K562 (cell line): ENCODE measurements at regions not wholly inside any gene's neighbourhood (a gene's known extent, or its start where the extent isn't known, plus 50 kb on each side); places are given as distances from the start of the nearest gene placed in this dataset.
A peak's percentile ranks its signal among the peaks of the same experiment; 100 is the strongest.

Experiments used
- ATAC-seq: fragments of 200-7000 bp; cut with Tn5 transposase; 3 replicates; pipeline ENCODE4 v1.9.1; 2020; ENCODE audit warnings: moderate library complexity
- BruUV-seq: library from RNA; stranded (reverse); fragments of 400-500 nt; replicated peaks from 2 replicates; lab custom pipeline; 2021; lab: Mats Ljungman, UMichigan
- CTCF ChIA-PET: fragments of 300-600 bp; formaldehyde crosslinking; extraction: SDS; loops from one replicate; lab custom pipeline; 2021; ENCODE audit warnings: low intra/inter-chr PET ratio; lab: Yijun Ruan, JAX
- POLR2A ChIA-PET: fragments of 300-600, 350-650 bp; sonication (Branson Sonifier 250); formaldehyde crosslinking; extraction: SDS; loops from one replicate; lab custom pipeline; 2021; ENCODE audit warnings: antibody characterized with exemption, inconsistent platforms; lab: Yijun Ruan, JAX
- DNase-seq, 4 experiments: peaks; one replicate each; pipeline versions ENCODE4 v3.0.0 to v3.0.0-alpha.2; 2011 to 2018; ENCODE audit warnings: low spot score in 3 of 4, mixed read lengths in 3 of 4; ENCODE audit errors: extremely low read depth in 1 of 4
- FAIRE-seq: peaks from 2 replicates; lab custom pipeline; 2011; peaks lifted over from hg19 to GRCh38; lab: Jason Lieb, UNC
- H2AFZ ChIP-seq: 2 replicates; pipeline ENCODE4 v1.6.0; 2011; ENCODE audit warnings: low read depth, low read length, control low read depth, inconsistent platforms
- H3K27ac ChIP-seq: fragments of 200-600 bp; 3 replicates; pipeline ENCODE4 v1.8.0; 2011; ENCODE audit warnings: low read depth, mild to moderate bottlenecking, control low read depth, inconsistent platforms, low read length, moderate library complexity, mixed read lengths; ENCODE audit errors: extremely low read depth
- H3K27me3 ChIP-seq, 2 experiments: fragments of 300-600 bp in 1 of 2; 2 replicates in 1 of 2; 3 replicates in 1 of 2; pipeline versions ENCODE4 v1.6.0 to v1.8.0; 2011; ENCODE audit warnings: inconsistent platforms in 2 of 2, low read length in 2 of 2, mild to moderate bottlenecking in 1 of 2, mixed read lengths in 1 of 2, moderate library complexity in 1 of 2; ENCODE audit not compliant: control insufficient read depth in 2 of 2, insufficient read depth in 2 of 2
- H3K36me3 ChIP-seq: fragments of 300-600 bp; 3 replicates; pipeline ENCODE4 v1.8.0; 2011; ENCODE audit warnings: mild to moderate bottlenecking, low read length, inconsistent platforms; ENCODE audit not compliant: control insufficient read depth, insufficient read depth
- H3K4me1 ChIP-seq, 2 experiments: fragments of 200-600 bp in 1 of 2; replicated peaks in 1 of 2; 2 replicates in 1 of 2; 3 replicates in 1 of 2; pipeline versions ENCODE4 v1.5.1 to v1.8.0; 2011; ENCODE audit warnings: inconsistent platforms in 2 of 2, low read length in 2 of 2, mild to moderate bottlenecking in 1 of 2, mixed read lengths in 1 of 2, moderate library complexity in 1 of 2; ENCODE audit not compliant: control insufficient read depth in 2 of 2, insufficient read depth in 2 of 2
- H3K4me2 ChIP-seq: 2 replicates; pipeline ENCODE4 v1.6.1; 2011; ENCODE audit warnings: low read length, control low read depth, inconsistent platforms, mixed read lengths; ENCODE audit not compliant: insufficient read depth
- H3K4me3 ChIP-seq: fragments of 200-600 bp; sonication (generic), shearing (Covaris generic); 2 replicates; pipeline ENCODE4 v1.5.1; 2016; ENCODE audit warnings: control low read depth, inconsistent platforms
- H3K79me2 ChIP-seq: fragments of 200-600 bp; 3 replicates; pipeline ENCODE4 v1.8.0; 2011; ENCODE audit warnings: low read length, inconsistent platforms; ENCODE audit not compliant: control insufficient read depth, insufficient read depth
- H3K9ac ChIP-seq, 2 experiments: 2 replicates each; pipeline versions ENCODE4 v1.6.0 to v1.6.1; 2011; ENCODE audit warnings: low read depth in 2 of 2, low read length in 2 of 2, control low read depth in 1 of 2, inconsistent platforms in 1 of 2, mild to moderate bottlenecking in 1 of 2, mixed read lengths in 1 of 2; ENCODE audit not compliant: insufficient read depth in 1 of 2
- H3K9me1 ChIP-seq: one replicate; pipeline ENCODE4 v1.6.0; 2011; ENCODE audit warnings: inconsistent platforms, mild to moderate bottlenecking, low read length, moderate library complexity; ENCODE audit not compliant: control insufficient read depth, insufficient read depth
- H3K9me3 ChIP-seq: replicated peaks from 2 replicates; pipeline ENCODE4 v1.5.1; 2011; ENCODE audit warnings: low read depth, low read length, inconsistent platforms; ENCODE audit not compliant: control insufficient read depth, insufficient read depth
- H4K20me1 ChIP-seq: replicated peaks from 2 replicates; pipeline ENCODE4 v1.6.1; 2011; ENCODE audit warnings: low read length, inconsistent platforms, mixed read lengths; ENCODE audit not compliant: control insufficient read depth, insufficient read depth
- FOXJ2 ChIP-seq: fragments of 200-800 bp; sonication (Bioruptor generic); IDR thresholded peaks from 2 replicates; pipeline ENCODE4 v1.6.1; 2016; ENCODE audit warnings: missing genetic modification characterization, missing compliant biosample characterization
- GABPB2 ChIP-seq: fragments of 250-450 bp; sonication (Bioruptor Pico); conservative IDR thresholded peaks from 2 replicates; pipeline ENCODE4 v1.5.1; 2021; ENCODE audit warnings: mild to moderate bottlenecking
- MCM5 ChIP-seq: fragments of 450-650 bp; IDR thresholded peaks from 2 replicates; pipeline ENCODE4 v1.6.1; 2016; ENCODE audit warnings: low read depth
- MED1 ChIP-seq: sonication (generic); formaldehyde crosslinking; IDR thresholded peaks from 2 replicates; pipeline ENCODE4 v1.8.1; 2023; ENCODE audit warnings: missing genetic modification reagents, borderline replicate concordance
- NFE2 ChIP-seq: IDR thresholded peaks from 2 replicates; pipeline ENCODE4 v1.6.1; 2014; ENCODE audit warnings: antibody characterized with exemption, low read depth
- ZNF232 ChIP-seq: sonication (generic); formaldehyde crosslinking; IDR thresholded peaks from 2 replicates; pipeline ENCODE4 v1.8.0; 2022; ENCODE audit warnings: mild to moderate bottlenecking, missing genetic modification reagents
- ZNF75A ChIP-seq: fragments of 450-650 bp; formaldehyde crosslinking; IDR thresholded peaks from 2 replicates; pipeline ENCODE4 v1.4.0; 2020; ENCODE audit warnings: mild to moderate bottlenecking
- WGBS: fragments of 100-300 bp; shearing (Covaris generic); methylation state at CpG from one replicate; pipeline ENCODE4 v1.1.6; 2016; ENCODE audit warnings: low coverage, mixed read lengths; ENCODE audit not compliant: insufficient coverage; ENCODE audit errors: missing lambda C conversion rate; 5-methylcytosine and 5-hydroxymethylcytosine counted together
- in situ Hi-C: fragments of 300-500 bp; cut with MboI; formaldehyde crosslinking; loops from 4 replicates; pipeline ENCODE4 v1.15.0; 2018; ENCODE audit warnings: inconsistent platforms, mixed read lengths
- intact Hi-C: fragments of 100-400 bp; cut with micrococcal nuclease; formaldehyde crosslinking; loops from 2 replicates; pipeline ENCODE4 v1.14.2; 2022
- TF ChIP-seq, protein P1 (sequence below): fragments of 250-450 bp; sonication (Bioruptor Pico); IDR thresholded peaks from 2 replicates; pipeline ENCODE4 v1.8.0; 2022; ENCODE audit warnings: inconsistent platforms

DNA sequence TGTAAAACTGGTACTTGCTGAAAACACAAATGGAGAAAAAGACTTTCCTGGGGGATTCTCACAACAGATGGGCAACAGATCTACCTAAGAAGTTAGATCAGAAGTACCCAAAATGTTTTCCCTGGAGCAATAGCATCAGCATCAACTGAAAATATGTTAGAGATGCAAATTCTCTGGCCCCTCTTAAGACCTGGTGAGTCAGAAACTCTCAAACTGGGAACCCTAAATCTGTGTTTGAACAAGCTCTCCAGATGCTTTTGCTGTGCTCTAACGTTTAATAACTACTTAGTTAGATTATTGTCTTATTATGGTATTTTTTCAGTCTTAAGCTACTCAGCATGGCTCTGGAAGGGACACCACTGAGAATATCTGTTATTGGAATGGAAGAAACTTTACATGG is 55.2 kb upstream of the TRPC3 start (continued):
- no peak for TF ChIP-seq FOXJ2 (tag)

DNA sequence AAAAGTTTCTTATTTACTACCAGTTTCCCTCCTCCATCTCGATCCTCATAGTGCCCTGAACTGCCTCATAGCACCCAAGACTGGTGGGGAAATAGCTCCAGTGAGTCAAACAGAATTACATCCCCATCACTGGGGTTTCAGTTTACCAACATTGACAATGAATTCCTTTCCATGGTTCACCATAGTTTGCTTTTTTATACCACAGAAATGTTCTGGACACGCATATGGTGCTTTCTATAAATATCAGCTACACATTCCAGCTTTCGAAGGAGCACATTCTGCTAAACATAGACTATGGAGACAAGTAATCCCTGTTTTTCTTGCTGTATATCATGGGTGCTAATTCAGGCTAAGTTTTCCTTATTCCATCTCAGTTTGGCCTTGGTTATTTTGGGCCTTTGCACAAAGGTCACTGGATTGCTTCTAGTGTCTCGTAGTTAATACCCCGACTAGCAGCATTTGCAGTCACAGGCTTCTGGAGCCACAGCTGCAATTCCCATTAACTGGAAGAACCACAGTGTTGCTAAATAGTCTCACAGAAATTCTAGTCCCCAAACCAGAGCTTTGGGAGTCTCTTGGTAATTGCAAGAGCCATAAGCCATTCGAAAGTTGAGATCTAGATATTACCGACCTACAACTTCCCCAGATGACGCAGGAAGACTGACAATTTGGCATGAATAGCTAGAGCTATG is 53.4 kb upstream of the TRPC3 start:
- Histone ChIP-seq H3K27me3 (no peaks in the 10 kb centered on the region; a peak in 1 of 5 replicates), H3K36me3 (no peaks in the 10 kb centered on the region), H4K20me1 (no peaks in the 10 kb centered on the region), H2AFZ (peak overlapping the region; percentile 41), H3K4me2 (no peak overlapping the region), H3K9me1 (no peaks in the 10 kb centered on the region), H3K4me3 (no peak overlapping the region), H3K79me2 (no peaks in the 10 kb centered on the region), H3K9ac (no peak overlapping the region), H3K27ac (no peak overlapping the region), H3K4me1 (no peaks in the 10 kb centered on the region), H3K9me3 (no peaks in the 10 kb centered on the region; the same call in 1 of the 2 replicates)
- no peak for ATAC-seq
- ChIA-PET POLR2A (no interaction called here), CTCF (no interaction called here)
- intact Hi-C loops (loop anchor here (10.0 kb wide), 1 partner anchor 220 kb away; no protein-coding TSS in a partner anchor), in situ Hi-C loops (no loop called here)
- no peak for TF ChIP-seq MCM5
- TF ChIP-seq MED1 (CRISPR knock-in tag) = no peak
- no peak for TF ChIP-seq ZNF75A (CRISPR knock-in tag)
- TF ChIP-seq GABPB2 (CRISPR knock-in tag) = no peak
- TF ChIP-seq ZNF232 (CRISPR knock-in tag) = no peak
- TF ChIP-seq, protein P1, sequence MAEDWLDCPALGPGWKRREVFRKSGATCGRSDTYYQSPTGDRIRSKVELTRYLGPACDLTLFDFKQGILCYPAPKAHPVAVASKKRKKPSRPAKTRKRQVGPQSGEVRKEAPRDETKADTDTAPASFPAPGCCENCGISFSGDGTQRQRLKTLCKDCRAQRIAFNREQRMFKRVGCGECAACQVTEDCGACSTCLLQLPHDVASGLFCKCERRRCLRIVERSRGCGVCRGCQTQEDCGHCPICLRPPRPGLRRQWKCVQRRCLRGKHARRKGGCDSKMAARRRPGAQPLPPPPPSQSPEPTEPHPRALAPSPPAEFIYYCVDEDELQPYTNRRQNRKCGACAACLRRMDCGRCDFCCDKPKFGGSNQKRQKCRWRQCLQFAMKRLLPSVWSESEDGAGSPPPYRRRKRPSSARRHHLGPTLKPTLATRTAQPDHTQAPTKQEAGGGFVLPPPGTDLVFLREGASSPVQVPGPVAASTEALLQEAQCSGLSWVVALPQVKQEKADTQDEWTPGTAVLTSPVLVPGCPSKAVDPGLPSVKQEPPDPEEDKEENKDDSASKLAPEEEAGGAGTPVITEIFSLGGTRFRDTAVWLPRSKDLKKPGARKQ (CRISPR knock-in tag) = no peak
- no peak for TF ChIP-seq NFE2
- WGBS = 12% methylated on average over 8 of the region's 8 CpGs
- FAIRE-seq = no peak
- DNase-seq = no peak
- BruUV-seq = no TSS peak
